ENCODE measurements at regions not wholly inside any gene's neighbourhood (a gene's known extent, or its start where the extent isn't known, plus 50 kb on each side); places are given as distances from the start of the nearest gene placed in this dataset.

- no peak for DNase-seq (ENCODE audit: low read depth)
These were observed 164.7 kb downstream of the LRRC30 start for GRCh38 chr18:7395566-7395965.

GRCh38 chr18:7413906-7414305 is 153.2 kb upstream of the PTPRM start:
- DNase-seq (ENCODE audit: low read depth) = no peak
- H3K4me3 ChIP-seq (ENCODE audit: low read depth, low read length) = no peak overlapping the region
- TF ChIP-seq CTCF (IDR thresholded peaks at IDR 0.05; ENCODE audit: insufficient read depth, low read length, poor library complexity, severe bottlenecking) = no peak
- H3K27me3 ChIP-seq (ENCODE audit: control insufficient read depth, insufficient read depth, low read length) = no peaks in the 10 kb centered on the region
- H3K36me3 ChIP-seq (ENCODE audit: control insufficient read depth, insufficient read depth, low read length) = no peaks in the 10 kb centered on the region

More at GRCh38 chr18:7395566-7395965, 164.7 kb downstream of the LRRC30 start:
- no peaks in the 10 kb centered on the region for H3K27me3 ChIP-seq (ENCODE audit: control insufficient read depth, insufficient read depth, low read length)
- no peak for TF ChIP-seq CTCF (IDR thresholded peaks at IDR 0.05; ENCODE audit: insufficient read depth, low read length, poor library complexity, severe bottlenecking)
- no peak overlapping the region for H3K4me3 ChIP-seq (ENCODE audit: low read depth, low read length)
- no peaks in the 10 kb centered on the region for H3K36me3 ChIP-seq (ENCODE audit: control insufficient read depth, insufficient read depth, low read length)

GRCh38 chr18:7414459-7414858 is 152.7 kb upstream of the PTPRM start:
- TF ChIP-seq CTCF (IDR thresholded peaks at IDR 0.05; ENCODE audit: insufficient read depth, low read length, poor library complexity, severe bottlenecking) = no peak
- no peaks in the 10 kb centered on the region for H3K36me3 ChIP-seq (ENCODE audit: control insufficient read depth, insufficient read depth, low read length)
- DNase-seq (ENCODE audit: low read depth) = no peak
- H3K27me3 ChIP-seq (ENCODE audit: control insufficient read depth, insufficient read depth, low read length) = no peaks in the 10 kb centered on the region
- H3K4me3 ChIP-seq (ENCODE audit: low read depth, low read length) = no peak overlapping the region

- DNase-seq (ENCODE audit: low read depth) = no peak
- no peak for TF ChIP-seq CTCF (IDR thresholded peaks at IDR 0.05; ENCODE audit: insufficient read depth, low read length, poor library complexity, severe bottlenecking)
- Histone ChIP-seq H3K4me3 (ENCODE audit: low read depth, low read length) (no peak overlapping the region), H3K36me3 (ENCODE audit: control insufficient read depth, insufficient read depth, low read length) (no peaks in the 10 kb centered on the region), H3K27me3 (ENCODE audit: control insufficient read depth, insufficient read depth, low read length) (no peaks in the 10 kb centered on the region)
These were observed 151.8 kb upstream of the PTPRM start for GRCh38 chr18:7415081-7415894.

- no peak for TF ChIP-seq CTCF (IDR thresholded peaks at IDR 0.05; ENCODE audit: insufficient read depth, low read length, poor library complexity, severe bottlenecking)
- H3K36me3 ChIP-seq (ENCODE audit: control insufficient read depth, insufficient read depth, low read length) = no peaks in the 10 kb centered on the region
- H3K27me3 ChIP-seq (ENCODE audit: control insufficient read depth, insufficient read depth, low read length) = no peaks in the 10 kb centered on the region
- H3K4me3 ChIP-seq (ENCODE audit: low read depth, low read length) = no peak overlapping the region
- DNase-seq (ENCODE audit: low read depth) = peak; percentile 39
These were observed 149.4 kb upstream of the PTPRM start for GRCh38 chr18:7417727-7418126.

- H3K27me3 ChIP-seq (ENCODE audit: control insufficient read depth, insufficient read depth, low read length) = no peaks in the 10 kb centered on the region
- no peak for TF ChIP-seq CTCF (IDR thresholded peaks at IDR 0.05; ENCODE audit: insufficient read depth, low read length, poor library complexity, severe bottlenecking)
- no peak for DNase-seq (ENCODE audit: low read depth)
- H3K36me3 ChIP-seq (ENCODE audit: control insufficient read depth, insufficient read depth, low read length) = no peaks in the 10 kb centered on the region
- no peak overlapping the region for H3K4me3 ChIP-seq (ENCODE audit: low read depth, low read length)
These were observed 137.3 kb upstream of the PTPRM start for GRCh38 chr18:7429831-7430230.
